ENCODE measurements at regions not wholly inside any gene's neighbourhood (a gene's known extent, or its start where the extent isn't known, plus 50 kb on each side); places are given as distances from the start of the nearest gene placed in this dataset.

GRCh38 chrX:150308532-150309157, 54.5 kb upstream of the MAMLD1 start:
- DNase-seq: no peak
- no peak overlapping the region for H3K27ac ChIP-seq (ENCODE audit: low read depth in 1 of 2, low read length in 1 of 2)
- WGBS, 2 donors: 79% methylated on average over 8 to 9 of the region's 9 CpGs
- H3K9me3 ChIP-seq (ENCODE audit: control insufficient read depth in 4 of 4, insufficient read depth in 3 of 4, low read length in 3 of 4): peaks cover 0 to 10% (median 0%) of the 10 kb centered on the region in 4 donors
- H3K4me1 ChIP-seq (ENCODE audit: control insufficient read depth in 5 of 5, insufficient read depth in 5 of 5, low read length in 5 of 5): no peaks in the 10 kb centered on the region
- TF ChIP-seq CTCF (IDR thresholded peaks at IDR 0.05; ENCODE audit: control extremely low read depth, extremely low read depth): no peak
- no peak overlapping the region for H3K4me3 ChIP-seq
- no peak for ATAC-seq (ENCODE audit: insufficient read depth, low FRiP score)
- H3K27me3 ChIP-seq (ENCODE audit: control insufficient read depth in 3 of 3, insufficient read depth in 3 of 3, low read length in 2 of 3): no peaks in the 10 kb centered on the region
- H3K9ac ChIP-seq (ENCODE audit: insufficient read depth in 1 of 2, low read length in 2 of 2): no peak overlapping the region
- no peaks in the 10 kb centered on the region for H3K36me3 ChIP-seq (ENCODE audit: control insufficient read depth in 4 of 4, insufficient read depth in 4 of 4, low read length in 4 of 4)

GRCh38 chrX:150310417-150310816, 52.7 kb upstream of the MAMLD1 start:
- no peak for ATAC-seq (ENCODE audit: insufficient read depth, low FRiP score)
- H3K9me3 ChIP-seq (ENCODE audit: control insufficient read depth in 4 of 4, insufficient read depth in 3 of 4, low read length in 3 of 4): no peaks in the 10 kb centered on the region
- H3K27me3 ChIP-seq (ENCODE audit: control insufficient read depth in 3 of 3, insufficient read depth in 3 of 3, low read length in 2 of 3): peaks cover 0 to 5% (median 0%) of the 10 kb centered on the region in 3 donors
- WGBS, 2 donors: 84 to 98% methylated on average over 4 of the region's 4 CpGs
- no peak overlapping the region for H3K27ac ChIP-seq (ENCODE audit: low read depth in 1 of 2, low read length in 1 of 2)
- no peak overlapping the region for H3K4me3 ChIP-seq
- no peaks in the 10 kb centered on the region for H3K36me3 ChIP-seq (ENCODE audit: control insufficient read depth in 4 of 4, insufficient read depth in 4 of 4, low read length in 4 of 4)
- no peak for DNase-seq
- no peaks in the 10 kb centered on the region for H3K4me1 ChIP-seq (ENCODE audit: control insufficient read depth in 5 of 5, insufficient read depth in 5 of 5, low read length in 5 of 5)
- no peak overlapping the region for H3K9ac ChIP-seq (ENCODE audit: insufficient read depth in 1 of 2, low read length in 2 of 2)
- no peak for TF ChIP-seq CTCF (IDR thresholded peaks at IDR 0.05; ENCODE audit: control extremely low read depth, extremely low read depth)

GRCh38 chrX:150310881-150311280, 52.2 kb upstream of the MAMLD1 start:
- no peaks in the 10 kb centered on the region for H3K9me3 ChIP-seq (ENCODE audit: control insufficient read depth in 4 of 4, insufficient read depth in 3 of 4, low read length in 3 of 4)
- H3K27ac ChIP-seq (ENCODE audit: low read depth in 1 of 2, low read length in 1 of 2): no peak overlapping the region
- 83 to 89% methylated on average over 1 of the region's 1 CpG for WGBS, 2 donors
- no peaks in the 10 kb centered on the region for H3K36me3 ChIP-seq (ENCODE audit: control insufficient read depth in 4 of 4, insufficient read depth in 4 of 4, low read length in 4 of 4)
- no peak overlapping the region for H3K9ac ChIP-seq (ENCODE audit: insufficient read depth in 1 of 2, low read length in 2 of 2)
- peaks cover 0 to 5% (median 0%) of the 10 kb centered on the region in 3 donors for H3K27me3 ChIP-seq (ENCODE audit: control insufficient read depth in 3 of 3, insufficient read depth in 3 of 3, low read length in 2 of 3)
- TF ChIP-seq CTCF (IDR thresholded peaks at IDR 0.05; ENCODE audit: control extremely low read depth, extremely low read depth): no peak
- no peak overlapping the region for H3K4me3 ChIP-seq
- ATAC-seq (ENCODE audit: insufficient read depth, low FRiP score) (no peak), DNase-seq (no peak)
- no peaks in the 10 kb centered on the region for H3K4me1 ChIP-seq (ENCODE audit: control insufficient read depth in 5 of 5, insufficient read depth in 5 of 5, low read length in 5 of 5)

GRCh38 chrX:150312931-150313330, 50.2 kb upstream of the MAMLD1 start:
- Histone ChIP-seq H3K9me3 (ENCODE audit: control insufficient read depth in 4 of 4, insufficient read depth in 3 of 4, low read length in 3 of 4) (peaks cover 0 to 3% (median 0%) of the 10 kb centered on the region in 4 donors), H3K27ac (ENCODE audit: low read depth in 1 of 2, low read length in 1 of 2) (no peak overlapping the region), H3K27me3 (ENCODE audit: control insufficient read depth in 3 of 3, insufficient read depth in 3 of 3, low read length in 2 of 3) (peaks cover 0 to 8% (median 0%) of the 10 kb centered on the region in 3 donors), H3K36me3 (ENCODE audit: control insufficient read depth in 4 of 4, insufficient read depth in 4 of 4, low read length in 4 of 4) (no peaks in the 10 kb centered on the region), H3K9ac (ENCODE audit: insufficient read depth in 1 of 2, low read length in 2 of 2) (no peak overlapping the region), H3K4me1 (ENCODE audit: control insufficient read depth in 5 of 5, insufficient read depth in 5 of 5, low read length in 5 of 5) (peaks cover 0 to 6% (median 0%) of the 10 kb centered on the region in 5 donors), H3K4me3 (no peak overlapping the region)
- ATAC-seq (ENCODE audit: insufficient read depth, low FRiP score) (no peak), DNase-seq (no peak)
- 67 to 82% methylated on average over 3 of the region's 3 CpGs for WGBS, 2 donors
- no peak for TF ChIP-seq CTCF (IDR thresholded peaks at IDR 0.05; ENCODE audit: control extremely low read depth, extremely low read depth)
